Liver (tissue), 8 donors: ENCODE measurements at regions not wholly inside any gene's neighbourhood (a gene's known extent, or its start where the extent isn't known, plus 50 kb on each side); places are given as distances from the start of the nearest gene placed in this dataset.

Experiments
- DNase-seq: peaks from one replicate; pipeline ENCODE4 v3.0.0-alpha.2; 2017; ENCODE audit warnings: low spot score
- H3K27ac ChIP-seq, 2 donors: one replicate each; pipeline ENCODE4 v1.7.0; 2013; ENCODE audit warnings: inconsistent platforms in 2 of 2, low read length in 2 of 2, control low read depth in 1 of 2, low read depth in 1 of 2, mild to moderate bottlenecking in 1 of 2
- H3K27me3 ChIP-seq, 4 donors: one replicate each; pipeline versions ENCODE4 v1.6.1 to v1.7.0; 2013; ENCODE audit warnings: low read length in 3 of 4, inconsistent platforms in 1 of 4, mild to moderate bottlenecking in 1 of 4, moderate library complexity in 1 of 4; ENCODE audit not compliant: control insufficient read depth in 4 of 4, insufficient read depth in 4 of 4
- H3K36me3 ChIP-seq, 4 donors: one replicate each; pipeline versions ENCODE4 v1.6.1 to v1.7.0; 2013; ENCODE audit warnings: low read length in 3 of 4, mild to moderate bottlenecking in 3 of 4, low read depth in 1 of 4, moderate library complexity in 1 of 4; ENCODE audit not compliant: control insufficient read depth in 4 of 4, insufficient read depth in 3 of 4
- H3K4me1 ChIP-seq, 4 donors: one replicate each; pipeline versions ENCODE4 v1.6.1 to v1.7.0; 2013; ENCODE audit warnings: low read length in 3 of 4, mild to moderate bottlenecking in 3 of 4, moderate library complexity in 1 of 4; ENCODE audit not compliant: control insufficient read depth in 4 of 4, insufficient read depth in 4 of 4
- H3K4me3 ChIP-seq, 3 donors: one replicate each; pipeline versions ENCODE4 v1.6.1 to v1.7.0; 2013; ENCODE audit warnings: low read length in 3 of 3, control low read depth in 1 of 3, low read depth in 1 of 3, mild to moderate bottlenecking in 1 of 3
- H3K9ac ChIP-seq, 2 donors: one replicate each; pipeline ENCODE4 v1.7.0; 2013; ENCODE audit warnings: low read length in 2 of 2, mild to moderate bottlenecking in 2 of 2, moderate library complexity in 2 of 2, control low read depth in 1 of 2, low read depth in 1 of 2
- H3K9me3 ChIP-seq, 4 donors: one replicate each; pipeline versions ENCODE4 v1.6.1 to v1.7.0; 2013; ENCODE audit warnings: low read length in 3 of 4; ENCODE audit not compliant: control insufficient read depth in 4 of 4
- ATF3 ChIP-seq: IDR thresholded peaks from 2 replicates; pipeline ENCODE4 v1.6.1; 2016; ENCODE audit warnings: antibody characterized with exemption
- CTCF ChIP-seq: fragments of 150-350 bp; IDR thresholded peaks from 2 replicates; pipeline ENCODE4 v1.5.1; 2017; ENCODE audit warnings: improper control_type of control experiment, low read depth, low read length; ENCODE audit not compliant: missing input control
- FOXA1 ChIP-seq: IDR thresholded peaks from 2 replicates; pipeline ENCODE4 v1.6.1; 2016; ENCODE audit warnings: antibody characterized with exemption
- HNF4A ChIP-seq, 2 donors: conservative IDR thresholded peaks; 2 replicates each; pipeline ENCODE4 v1.6.1; 2016; ENCODE audit warnings: antibody characterized with exemption in 2 of 2, mild to moderate bottlenecking in 2 of 2
- REST ChIP-seq: IDR thresholded peaks from 2 replicates; pipeline ENCODE4 v1.6.1; 2016; ENCODE audit warnings: antibody characterized with exemption, mild to moderate bottlenecking
- SP1 ChIP-seq: IDR thresholded peaks from 2 replicates; pipeline ENCODE4 v1.6.1; 2018; ENCODE audit warnings: antibody characterized with exemption, mild to moderate bottlenecking
- YY1 ChIP-seq: IDR thresholded peaks from 2 replicates; pipeline ENCODE4 v1.6.1; 2016; ENCODE audit warnings: antibody characterized with exemption, mild to moderate bottlenecking
- WGBS: extraction: QIAGEN DNeasy Blood & Tissue Kit; methylation state at CpG from one replicate; pipeline ENCODE4 v1.1.7; 2013; 5-methylcytosine and 5-hydroxymethylcytosine counted together
- TF ChIP-seq, protein P1 (sequence below): IDR thresholded peaks from 2 replicates; pipeline ENCODE4 v1.6.1; 2016; ENCODE audit warnings: antibody characterized with exemption
- TF ChIP-seq, protein P2 (sequence below): IDR thresholded peaks from 2 replicates; pipeline ENCODE4 v1.6.1; 2016; ENCODE audit warnings: antibody characterized with exemption
- donor health status: healthy.
- donor health status: healthy.
- donor health status: healthy.
- donor health status: healthy.
- donor health status: healthy.

- Histone ChIP-seq H3K27me3 (peaks cover 0 to 2% (median 0%) of the 10 kb centered on the region in 4 donors), H3K4me3 (no peak overlapping the region), H3K4me1 (no peaks in the 10 kb centered on the region), H3K27ac (no peak overlapping the region), H3K36me3 (no peaks in the 10 kb centered on the region), H3K9ac (no peak overlapping the region), H3K9me3 (no peaks in the 10 kb centered on the region)
- WGBS, result 97% methylated on average over 2 of the region's 2 CpGs
- DNase-seq, result no peak
- no peak for TF ChIP-seq REST
- TF ChIP-seq, protein P1, sequence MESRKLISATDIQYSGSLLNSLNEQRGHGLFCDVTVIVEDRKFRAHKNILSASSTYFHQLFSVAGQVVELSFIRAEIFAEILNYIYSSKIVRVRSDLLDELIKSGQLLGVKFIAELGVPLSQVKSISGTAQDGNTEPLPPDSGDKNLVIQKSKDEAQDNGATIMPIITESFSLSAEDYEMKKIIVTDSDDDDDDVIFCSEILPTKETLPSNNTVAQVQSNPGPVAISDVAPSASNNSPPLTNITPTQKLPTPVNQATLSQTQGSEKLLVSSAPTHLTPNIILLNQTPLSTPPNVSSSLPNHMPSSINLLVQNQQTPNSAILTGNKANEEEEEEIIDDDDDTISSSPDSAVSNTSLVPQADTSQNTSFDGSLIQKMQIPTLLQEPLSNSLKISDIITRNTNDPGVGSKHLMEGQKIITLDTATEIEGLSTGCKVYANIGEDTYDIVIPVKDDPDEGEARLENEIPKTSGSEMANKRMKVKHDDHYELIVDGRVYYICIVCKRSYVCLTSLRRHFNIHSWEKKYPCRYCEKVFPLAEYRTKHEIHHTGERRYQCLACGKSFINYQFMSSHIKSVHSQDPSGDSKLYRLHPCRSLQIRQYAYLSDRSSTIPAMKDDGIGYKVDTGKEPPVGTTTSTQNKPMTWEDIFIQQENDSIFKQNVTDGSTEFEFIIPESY, result no peak
Measured at GRCh38 chr2:65615602-65616001, 183.2 kb upstream of the SPRED2 start.

DNA sequence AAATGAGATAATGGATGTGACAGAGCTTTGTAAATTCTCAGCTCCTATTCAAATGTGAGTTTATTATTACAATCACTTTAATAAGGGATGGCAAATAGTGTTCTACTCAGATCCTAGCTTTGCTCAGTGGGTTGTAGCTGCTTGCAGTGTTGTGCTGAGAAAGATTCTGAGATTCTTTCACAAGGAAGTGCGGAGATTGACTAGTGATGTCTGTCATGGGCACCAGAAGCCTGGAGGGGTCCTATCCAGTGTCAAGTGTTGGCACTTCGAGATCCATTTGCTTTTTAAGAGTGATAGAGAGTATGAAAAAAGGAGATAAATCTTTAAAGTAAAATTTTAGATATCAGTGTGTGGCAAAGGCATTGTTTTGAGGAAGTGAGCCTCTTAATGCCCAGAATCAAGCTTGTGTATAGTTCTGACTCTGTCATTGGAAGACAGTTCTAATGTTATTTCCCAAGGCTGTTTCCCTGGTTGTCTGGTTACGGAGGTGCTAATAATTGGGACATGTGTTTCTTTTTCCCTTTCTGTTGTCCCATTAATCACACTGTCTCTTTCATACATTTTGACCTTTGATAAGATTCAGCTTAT is 181.7 kb upstream of the SPRED2 start:
- no peak for DNase-seq
- Histone ChIP-seq H3K27me3 (no peaks in the 10 kb centered on the region), H3K9me3 (no peaks in the 10 kb centered on the region), H3K36me3 (no peaks in the 10 kb centered on the region), H3K27ac (no peak overlapping the region), H3K9ac (no peak overlapping the region), H3K4me3 (no peak overlapping the region), H3K4me1 (no peaks in the 10 kb centered on the region)
- WGBS, result 94% methylated on average over 3 of the region's 3 CpGs
- TF ChIP-seq ATF3, result no peak

GRCh38 chr2:65611488-65611887 is 179.1 kb upstream of the SPRED2 start:
- no peak for DNase-seq
- no peak overlapping the region for H3K4me3 ChIP-seq
- no peaks in the 10 kb centered on the region for H3K9me3 ChIP-seq
- 89% methylated on average over 2 of the region's 2 CpGs for WGBS
- TF ChIP-seq CTCF (no peak), REST (no peak), YY1 (no peak), SP1 (no peak), FOXA1 (no peak), ATF3 (no peak), HNF4A (conservative IDR thresholded peaks at IDR 0.05) (no peak)
- TF ChIP-seq, protein P2, sequence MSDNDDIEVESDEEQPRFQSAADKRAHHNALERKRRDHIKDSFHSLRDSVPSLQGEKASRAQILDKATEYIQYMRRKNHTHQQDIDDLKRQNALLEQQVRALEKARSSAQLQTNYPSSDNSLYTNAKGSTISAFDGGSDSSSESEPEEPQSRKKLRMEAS, result no peak
- no peaks in the 10 kb centered on the region for H3K27me3 ChIP-seq
- H3K27ac ChIP-seq, result no peak overlapping the region
- no peak overlapping the region for H3K9ac ChIP-seq
- H3K36me3 ChIP-seq, result no peaks in the 10 kb centered on the region
- H3K4me1 ChIP-seq, result no peaks in the 10 kb centered on the region
